ENCODE measurements at regions not wholly inside any gene's neighbourhood (a gene's known extent, or its start where the extent isn't known, plus 50 kb on each side); places are given as distances from the start of the nearest gene placed in this dataset.

GRCh38 chr5:105982526-105982925 is 1688.2 kb downstream of the EFNA5 start:
- ATAC-seq (no peak), DNase-seq (ENCODE audit: low spot score in 2 of 2) (peak in 1 of 2 donors; percentile 44)
- Mint-ChIP-seq H3K36me3 (no peaks in the 10 kb centered on the region), H3K9me3 (peaks cover 5 to 13% of the 10 kb centered on the region in 2 donors), H3K27ac (no peak overlapping the region)

- no peak for ATAC-seq
- DNase-seq (ENCODE audit: low spot score in 2 of 2): no peak
- Mint-ChIP-seq H3K27ac (no peak overlapping the region), H3K36me3 (no peaks in the 10 kb centered on the region), H3K9me3 (peaks cover 5 to 10% of the 10 kb centered on the region in 2 donors)
These were observed 1692.7 kb downstream of the EFNA5 start for GRCh38 chr5:105978011-105978410.

GRCh38 chr5:105977163-105977562 is 1693.6 kb downstream of the EFNA5 start:
- no peak for DNase-seq (ENCODE audit: low spot score in 2 of 2)
- H3K27ac Mint-ChIP-seq: no peak overlapping the region
- ATAC-seq: no peak
- H3K36me3 Mint-ChIP-seq: no peaks in the 10 kb centered on the region
- peaks cover 5 to 10% of the 10 kb centered on the region in 2 donors for H3K9me3 Mint-ChIP-seq

- Mint-ChIP-seq H3K36me3 (no peaks in the 10 kb centered on the region), H3K27ac (no peak overlapping the region), H3K9me3 (peaks cover 8% of the 10 kb centered on the region in 2 donors)
- DNase-seq (ENCODE audit: low spot score in 2 of 2) (no peak), ATAC-seq (no peak)
These were observed 1699.8 kb downstream of the EFNA5 start for GRCh38 chr5:105970919-105971318.

GRCh38 chr5:105968981-105969380 is 1701.8 kb downstream of the EFNA5 start:
- no peak for ATAC-seq
- H3K9me3 Mint-ChIP-seq: peaks cover 8 to 9% of the 10 kb centered on the region in 2 donors
- DNase-seq (ENCODE audit: low spot score in 2 of 2): no peak
- no peaks in the 10 kb centered on the region for H3K36me3 Mint-ChIP-seq
- H3K27ac Mint-ChIP-seq: no peak overlapping the region

- ATAC-seq (no peak), DNase-seq (ENCODE audit: low spot score in 2 of 2) (no peak)
- Mint-ChIP-seq H3K36me3 (no peaks in the 10 kb centered on the region), H3K27ac (no peak overlapping the region), H3K9me3 (peaks cover 8 to 15% of the 10 kb centered on the region in 2 donors)
These were observed 1707.0 kb downstream of the EFNA5 start for GRCh38 chr5:105963696-105964255.

GRCh38 chr5:105961572-105961971 is 1709.2 kb downstream of the EFNA5 start:
- H3K9me3 Mint-ChIP-seq: peaks cover 6 to 7% of the 10 kb centered on the region in 2 donors
- H3K27ac Mint-ChIP-seq: no peak overlapping the region
- DNase-seq (ENCODE audit: low spot score in 2 of 2): no peak
- no peak for ATAC-seq
- H3K36me3 Mint-ChIP-seq: no peaks in the 10 kb centered on the region

- no peak overlapping the region for H3K27ac Mint-ChIP-seq
- no peak for DNase-seq (ENCODE audit: low spot score in 2 of 2)
- H3K9me3 Mint-ChIP-seq: peaks cover 3 to 10% of the 10 kb centered on the region in 2 donors
- no peaks in the 10 kb centered on the region for H3K36me3 Mint-ChIP-seq
- no peak for ATAC-seq
These were observed 1714.1 kb downstream of the EFNA5 start for GRCh38 chr5:105956456-105957196.

- H3K36me3 Mint-ChIP-seq: no peaks in the 10 kb centered on the region
These were observed 1716.4 kb downstream of the EFNA5 start for GRCh38 chr5:105954341-105954740.

GRCh38 chr5:105953616-105954015 is 1717.1 kb downstream of the EFNA5 start:
- Mint-ChIP-seq H3K9me3 (peaks cover 0 to 12% of the 10 kb centered on the region in 2 donors), H3K36me3 (no peaks in the 10 kb centered on the region), H3K27ac (no peak overlapping the region)
- ATAC-seq (no peak), DNase-seq (ENCODE audit: low spot score in 2 of 2) (no peak)

More at GRCh38 chr5:105954341-105954740, 1716.4 kb downstream of the EFNA5 start:
- peaks cover 0 to 10% of the 10 kb centered on the region in 2 donors for H3K9me3 Mint-ChIP-seq
- DNase-seq (ENCODE audit: low spot score in 2 of 2): no peak
- no peak for ATAC-seq
- H3K27ac Mint-ChIP-seq: no peak overlapping the region

GRCh38 chr5:105952875-105953274 is 1717.9 kb downstream of the EFNA5 start:
- Mint-ChIP-seq H3K27ac (no peak overlapping the region), H3K9me3 (peaks cover 0 to 15% of the 10 kb centered on the region in 2 donors), H3K36me3 (no peaks in the 10 kb centered on the region)
- DNase-seq (ENCODE audit: low spot score in 2 of 2) (no peak), ATAC-seq (no peak)

- ATAC-seq: no peak
- Mint-ChIP-seq H3K9me3 (peaks cover 12 to 24% of the 10 kb centered on the region in 2 donors), H3K36me3 (no peaks in the 10 kb centered on the region), H3K27ac (no peak overlapping the region)
- no peak for DNase-seq (ENCODE audit: low spot score in 2 of 2)
These were observed 1723.3 kb downstream of the EFNA5 start for GRCh38 chr5:105947461-105947860.

GRCh38 chr5:105945203-105945972 is 1725.3 kb downstream of the EFNA5 start:
- peaks cover 12 to 24% of the 10 kb centered on the region in 2 donors for H3K9me3 Mint-ChIP-seq
- H3K36me3 Mint-ChIP-seq: no peaks in the 10 kb centered on the region
- H3K27ac Mint-ChIP-seq: no peak overlapping the region
- no peak for ATAC-seq
- no peak for DNase-seq (ENCODE audit: low spot score in 2 of 2)

- no peaks in the 10 kb centered on the region for H3K36me3 Mint-ChIP-seq
- DNase-seq (ENCODE audit: low spot score in 2 of 2) (no peak), ATAC-seq (no peak)
- H3K27ac Mint-ChIP-seq: no peak overlapping the region
- peaks cover 15 to 27% of the 10 kb centered on the region in 2 donors for H3K9me3 Mint-ChIP-seq
These were observed 1730.6 kb downstream of the EFNA5 start for GRCh38 chr5:105940181-105940580.

- no peak for DNase-seq (ENCODE audit: low spot score in 2 of 2)
- no peaks in the 10 kb centered on the region for H3K36me3 Mint-ChIP-seq
- H3K9me3 Mint-ChIP-seq: peaks cover 22 to 23% of the 10 kb centered on the region in 2 donors
- no peak overlapping the region for H3K27ac Mint-ChIP-seq
- ATAC-seq: no peak
These were observed 1736.6 kb downstream of the EFNA5 start for GRCh38 chr5:105934171-105934570.

GRCh38 chr5:105931881-105932421 is 1738.8 kb downstream of the EFNA5 start:
- H3K36me3 Mint-ChIP-seq: no peaks in the 10 kb centered on the region
- H3K9me3 Mint-ChIP-seq: peaks cover 9 to 22% of the 10 kb centered on the region in 2 donors
- no peak for DNase-seq (ENCODE audit: low spot score in 2 of 2)
- ATAC-seq: no peak
- no peak overlapping the region for H3K27ac Mint-ChIP-seq

- H3K9me3 Mint-ChIP-seq: peaks cover 8 to 19% of the 10 kb centered on the region in 2 donors
- H3K27ac Mint-ChIP-seq: no peak overlapping the region
- H3K36me3 Mint-ChIP-seq: no peaks in the 10 kb centered on the region
- DNase-seq (ENCODE audit: low spot score in 2 of 2) (no peak), ATAC-seq (no peak)
These were observed 1740.9 kb downstream of the EFNA5 start for GRCh38 chr5:105929858-105930257.

Data from activated naive CD4-positive, alpha-beta T cell treated with anti-CD3 and anti-CD28 coated beads, Interleukin-2, amount 50 U/mL, for 72 hours (primary cell).